Neutrophil (primary cell): ENCODE measurements at regions not wholly inside any gene's neighbourhood (a gene's known extent, or its start where the extent isn't known, plus 50 kb on each side); places are given as distances from the start of the nearest gene placed in this dataset.

Experiments
- H3K27ac ChIP-seq: fragments of 200-600 bp; sonication (generic); 2 replicates; pipeline ENCODE4 v1.5.1; 2016; ENCODE audit warnings: mild to moderate bottlenecking, moderate library complexity
- H3K27me3 ChIP-seq: fragments of 200-600 bp; sonication (generic); 2 replicates; pipeline ENCODE4 v1.6.0; 2016; ENCODE audit warnings: mild to moderate bottlenecking
- H3K36me3 ChIP-seq: fragments of 200-600 bp; sonication (generic); 2 replicates; pipeline ENCODE4 v1.5.1; 2017
- H3K4me1 ChIP-seq, 2 experiments: fragments of 200-600 bp in 1 of 2; sonication (generic) in 1 of 2; 1 replicate in 1 of 2; 2 replicates in 1 of 2; pipeline versions ENCODE4 v1.5.1 to v1.6.1; 2013 to 2016; ENCODE audit warnings: low read depth in 1 of 2, low read length in 1 of 2, mild to moderate bottlenecking in 1 of 2, moderate library complexity in 1 of 2; ENCODE audit not compliant: control insufficient read depth in 1 of 2, insufficient read depth in 1 of 2
- H3K4me3 ChIP-seq, 2 experiments: fragments of 200-600 bp in 1 of 2; sonication (generic) in 1 of 2; 1 replicate in 1 of 2; 2 replicates in 1 of 2; pipeline ENCODE4 v1.5.1; 2013 to 2016; ENCODE audit warnings: low read depth in 1 of 2, low read length in 1 of 2, mild to moderate bottlenecking in 1 of 2, moderate library complexity in 1 of 2
- H3K9me3 ChIP-seq: fragments of 200-600 bp; sonication (generic); 2 replicates; pipeline ENCODE4 v1.5.1; 2016
- CTCF ChIP-seq: fragments of 200-600 bp; sonication (generic); IDR thresholded peaks from 2 replicates; pipeline ENCODE4 v1.5.1; 2016; ENCODE audit warnings: antibody characterized with exemption

DNA sequence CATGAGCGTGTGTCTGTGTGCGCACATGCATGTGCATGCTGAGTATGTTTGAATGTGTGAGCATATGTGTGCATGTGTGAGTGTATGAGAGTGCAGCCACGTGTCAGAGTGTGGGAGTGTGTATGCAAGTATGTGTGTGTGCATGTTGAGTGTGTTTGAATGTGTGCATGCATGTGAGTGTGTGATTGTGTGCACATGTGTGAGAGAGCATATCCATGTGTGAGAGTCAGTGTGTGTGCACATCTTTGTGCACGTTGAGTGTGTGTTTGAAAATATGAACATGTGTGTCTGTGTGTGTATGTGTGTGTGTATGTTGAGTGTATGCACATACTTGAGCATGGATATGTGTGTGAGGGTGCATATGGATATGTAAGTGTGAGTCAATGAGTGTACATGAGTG, 730.8 kb downstream of the VRK1 start:
- Histone ChIP-seq H3K9me3 (no peaks in the 10 kb centered on the region), H3K4me1 (no peaks in the 10 kb centered on the region), H3K36me3 (no peaks in the 10 kb centered on the region), H3K4me3 (no peak overlapping the region), H3K27ac (no peak overlapping the region), H3K27me3 (peaks cover 14% of the 10 kb centered on the region)
- TF ChIP-seq CTCF: no peak

GRCh38 chr14:97532052-97532451, 734.9 kb downstream of the VRK1 start:
- no peaks in the 10 kb centered on the region for H3K27me3 ChIP-seq
- H3K4me3 ChIP-seq: no peak overlapping the region
- no peaks in the 10 kb centered on the region for H3K4me1 ChIP-seq
- TF ChIP-seq CTCF: no peak
- H3K27ac ChIP-seq: no peak overlapping the region
- H3K9me3 ChIP-seq: no peaks in the 10 kb centered on the region
- no peaks in the 10 kb centered on the region for H3K36me3 ChIP-seq

DNA sequence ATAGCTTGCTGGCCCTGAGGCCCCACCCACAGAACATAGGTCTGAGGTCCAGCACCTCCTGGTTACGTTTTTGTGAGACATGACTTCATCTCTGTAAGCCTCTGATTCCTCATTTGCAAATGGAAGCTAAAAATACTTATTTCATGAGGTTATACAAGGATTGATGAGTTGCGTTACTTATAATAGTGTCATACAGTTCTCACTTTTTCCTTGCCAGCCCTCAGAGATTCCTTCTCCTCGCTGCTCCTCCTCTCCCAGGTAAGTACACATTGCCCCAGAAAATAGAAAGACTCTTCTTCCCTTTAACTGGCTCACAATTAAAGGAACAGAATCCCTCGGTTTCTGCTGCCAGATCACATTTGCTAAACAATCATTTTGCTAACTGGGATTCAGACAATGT, 739.2 kb downstream of the VRK1 start:
- no peak for TF ChIP-seq CTCF
- Histone ChIP-seq H3K9me3 (no peaks in the 10 kb centered on the region), H3K36me3 (no peaks in the 10 kb centered on the region), H3K27ac (no peak overlapping the region), H3K4me3 (no peak overlapping the region), H3K27me3 (no peaks in the 10 kb centered on the region), H3K4me1 (peaks cover 15 to 18% of the 10 kb centered on the region in 2 experiments)

DNA sequence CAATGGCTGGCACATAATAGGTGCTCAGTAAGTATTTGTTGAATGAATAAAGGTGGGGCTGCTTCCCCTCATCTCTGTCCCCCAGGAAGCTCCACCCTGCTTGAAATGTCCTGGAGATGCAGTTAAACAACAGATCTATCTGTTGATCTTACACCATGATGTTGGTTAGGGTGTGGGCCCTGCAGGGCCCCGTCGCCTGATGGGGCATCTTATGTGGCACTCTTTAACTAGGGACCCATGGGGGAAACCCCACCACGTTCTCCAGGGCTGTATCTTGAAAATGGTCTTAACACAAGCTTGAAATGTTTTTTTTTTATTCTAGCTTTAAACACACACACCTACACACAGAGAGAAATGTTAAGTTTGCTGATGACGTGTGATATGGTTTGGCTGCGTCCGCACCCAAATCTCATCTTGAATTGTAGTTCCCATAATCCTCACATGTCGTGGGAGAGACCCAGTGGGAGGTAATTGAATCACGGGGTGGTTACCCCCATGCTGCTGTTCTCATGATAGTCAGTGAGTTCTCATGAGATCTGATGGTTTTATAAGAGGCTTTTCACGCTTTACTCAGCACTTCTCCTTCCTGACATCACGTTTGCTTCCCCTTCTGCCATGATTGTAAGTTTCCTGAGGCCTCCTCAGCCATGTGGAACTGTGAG, 741.7 kb downstream of the VRK1 start:
- Histone ChIP-seq H3K4me3 (no peak overlapping the region), H3K9me3 (no peaks in the 10 kb centered on the region), H3K36me3 (no peaks in the 10 kb centered on the region), H3K27me3 (no peaks in the 10 kb centered on the region), H3K27ac (peak overlapping the region; percentile 61), H3K4me1 (peaks cover 27 to 32% of the 10 kb centered on the region in 2 experiments)
- no peak for TF ChIP-seq CTCF

DNA sequence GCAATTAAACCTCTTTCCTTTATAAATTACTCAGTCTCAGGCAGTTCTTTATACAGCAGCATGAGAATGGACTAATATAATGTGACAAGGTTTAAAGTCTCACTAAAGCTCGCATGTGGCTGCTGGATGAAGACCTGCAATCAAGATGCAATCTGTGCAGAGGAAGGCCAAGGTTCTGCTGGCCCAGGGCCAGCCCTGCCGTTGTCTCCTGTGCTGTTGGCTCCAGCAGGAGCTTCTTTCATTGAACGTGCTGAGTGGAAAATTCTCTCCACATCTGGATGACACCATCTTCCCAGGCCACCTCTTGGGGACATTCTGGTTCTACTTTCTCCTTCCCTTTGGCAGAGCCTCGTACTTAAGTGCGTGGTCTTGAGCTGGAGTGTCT, 742.2 kb downstream of the VRK1 start:
- H3K27me3 ChIP-seq: no peaks in the 10 kb centered on the region
- H3K9me3 ChIP-seq: no peaks in the 10 kb centered on the region

More for the DNA sequence above, 742.2 kb downstream of the VRK1 start:
- Histone ChIP-seq H3K36me3 (no peaks in the 10 kb centered on the region), H3K4me3 (no peak overlapping the region), H3K4me1 (peaks cover 33 to 37% of the 10 kb centered on the region in 2 experiments), H3K27ac (peak overlapping the region; percentile 61)
- TF ChIP-seq CTCF: no peak
